ENCODE measurements at regions not wholly inside any gene's neighbourhood (a gene's known extent, or its start where the extent isn't known, plus 50 kb on each side); places are given as distances from the start of the nearest gene placed in this dataset.

- DNase-seq (ENCODE audit: low spot score) = peak; percentile 25
Observed at GRCh38 chr1:67614511-67614934, 70.5 kb upstream of the GADD45A start.

- DNase-seq (ENCODE audit: low spot score) = no peak
Observed at GRCh38 chr1:67615886-67616285, 69.1 kb upstream of the GADD45A start.

DNA sequence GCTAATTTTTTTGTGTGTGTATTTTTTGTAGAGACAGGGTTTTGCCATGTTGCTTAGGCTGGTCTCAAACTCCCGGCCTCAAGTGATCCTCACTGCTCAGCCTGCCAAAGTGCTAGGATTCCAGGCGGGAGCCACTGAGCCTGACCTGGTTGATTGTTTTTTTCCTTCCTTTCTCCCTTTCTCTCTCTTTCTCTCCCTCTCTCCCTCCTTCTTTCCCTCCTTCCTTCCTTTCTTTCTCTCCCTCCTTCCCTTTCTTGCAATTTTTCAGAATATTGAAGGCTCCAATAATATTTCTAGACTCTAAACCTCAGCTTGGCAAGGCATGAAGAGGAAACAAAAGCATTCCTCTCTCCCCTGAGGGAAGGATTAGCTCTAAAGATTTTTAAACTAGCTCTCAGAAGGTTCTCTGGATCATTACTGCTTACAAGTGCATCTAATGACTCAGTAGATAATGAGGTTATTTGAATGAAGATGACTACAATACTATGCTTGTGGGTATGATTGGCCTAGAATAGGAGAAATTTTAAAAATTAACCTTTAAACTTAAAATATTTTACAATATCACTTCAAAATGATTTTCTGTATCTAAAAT lies 68.5 kb upstream of the GADD45A start:
- DNase-seq (ENCODE audit: low spot score) = no peak

- peak; percentile 85 for DNase-seq (ENCODE audit: low spot score)
Observed at GRCh38 chr1:67618285-67619018, 66.5 kb upstream of the GADD45A start.

DNA sequence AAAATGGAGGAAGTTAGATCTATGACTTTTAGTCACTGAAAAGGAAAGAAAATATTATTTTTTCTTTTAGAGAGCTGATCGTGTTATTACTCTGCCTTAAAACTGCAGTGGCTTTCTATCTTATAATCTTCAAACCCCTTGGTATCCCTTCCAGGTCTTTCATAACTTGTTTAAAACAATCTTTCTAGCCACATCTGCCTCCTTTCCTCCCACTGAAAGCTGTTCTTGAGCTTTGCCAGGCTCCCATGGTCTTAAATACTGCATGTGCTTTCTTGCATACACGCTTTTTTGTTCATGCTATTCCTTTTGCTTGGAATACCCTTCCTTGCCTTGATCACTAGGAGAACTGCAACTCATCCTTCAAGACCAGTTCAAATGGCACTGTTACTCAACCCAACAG lies 65.9 kb upstream of the GADD45A start:
- no peak for DNase-seq (ENCODE audit: low spot score)

DNA sequence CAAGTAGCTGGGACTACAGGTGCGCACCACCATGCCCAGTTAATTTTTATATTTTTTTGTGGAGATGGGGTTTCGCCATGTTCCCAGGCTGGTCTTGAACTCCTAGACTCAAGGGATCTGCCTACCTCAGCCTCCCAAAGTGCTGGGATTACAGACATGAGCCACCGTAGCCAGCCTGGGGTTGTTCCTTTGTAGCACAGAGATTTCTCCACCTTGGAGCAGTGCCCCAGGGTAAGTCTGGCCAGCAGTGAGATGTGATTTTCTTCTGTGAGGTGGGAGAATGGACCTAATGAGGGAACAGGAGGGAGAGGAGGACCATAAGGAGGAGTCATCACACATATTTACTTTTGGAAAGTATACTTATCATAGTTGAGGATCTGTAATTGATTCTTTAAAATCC lies 61.1 kb upstream of the GADD45A start:
- DNase-seq (ENCODE audit: low spot score) = no peak

DNA sequence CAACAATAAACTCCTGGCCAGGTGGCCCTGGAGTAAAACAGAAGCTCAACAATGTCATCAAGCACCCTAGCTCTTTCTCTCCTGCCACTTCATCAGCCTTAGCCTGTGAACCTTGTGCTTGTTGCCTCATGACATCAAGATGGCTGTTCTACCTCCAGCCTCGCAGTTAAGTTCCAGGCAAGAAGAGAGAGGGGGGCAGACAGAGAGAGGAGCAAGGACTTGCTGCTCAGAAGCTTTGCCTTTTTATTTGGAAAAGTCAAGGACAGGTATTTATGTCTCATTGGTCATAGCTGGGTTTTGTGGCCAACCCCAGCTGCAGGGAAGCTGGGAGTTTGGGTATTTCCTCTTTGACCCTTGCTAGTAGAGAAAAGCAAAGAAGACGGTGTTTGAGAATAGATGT lies 60.3 kb upstream of the GADD45A start:
- DNase-seq (ENCODE audit: low spot score) = no peak

DNA sequence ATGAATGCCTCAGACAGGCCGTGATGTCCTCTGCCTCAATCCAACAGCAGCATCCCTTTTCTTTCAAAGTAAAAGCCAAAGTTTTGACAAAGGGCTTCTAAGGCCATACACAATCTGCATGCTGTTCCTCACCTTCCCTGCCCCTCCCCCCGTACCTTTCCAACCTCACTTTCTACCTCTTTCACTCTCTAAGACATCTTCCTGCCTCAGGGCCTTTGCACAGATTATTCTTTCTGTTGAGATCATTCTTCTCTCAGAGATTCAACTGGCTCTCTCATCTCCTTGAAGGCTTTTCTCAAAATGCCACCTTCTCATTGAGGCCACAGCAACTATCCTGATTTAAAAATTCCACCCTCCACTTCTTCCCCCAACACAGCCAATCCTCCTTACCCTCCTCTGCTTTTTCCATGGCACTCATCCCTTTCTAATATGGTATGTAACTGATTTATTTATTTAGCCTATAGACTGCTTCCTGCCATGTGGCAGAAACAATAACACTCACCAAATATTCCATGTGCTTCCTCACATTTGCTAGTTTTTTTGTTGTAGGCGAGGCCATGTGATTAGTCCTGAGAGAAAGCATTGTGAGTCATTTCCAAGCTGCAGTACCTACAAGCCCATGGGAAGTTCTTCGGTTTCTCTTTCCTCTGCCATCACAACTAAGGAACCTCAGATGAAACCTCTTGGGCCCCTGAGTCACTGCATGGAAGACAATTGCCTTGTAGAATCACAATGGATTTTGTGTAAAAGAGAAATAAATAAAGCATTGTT lies 58.7 kb upstream of the GADD45A start:
- DNase-seq (ENCODE audit: low spot score) = peak; percentile 85

DNA sequence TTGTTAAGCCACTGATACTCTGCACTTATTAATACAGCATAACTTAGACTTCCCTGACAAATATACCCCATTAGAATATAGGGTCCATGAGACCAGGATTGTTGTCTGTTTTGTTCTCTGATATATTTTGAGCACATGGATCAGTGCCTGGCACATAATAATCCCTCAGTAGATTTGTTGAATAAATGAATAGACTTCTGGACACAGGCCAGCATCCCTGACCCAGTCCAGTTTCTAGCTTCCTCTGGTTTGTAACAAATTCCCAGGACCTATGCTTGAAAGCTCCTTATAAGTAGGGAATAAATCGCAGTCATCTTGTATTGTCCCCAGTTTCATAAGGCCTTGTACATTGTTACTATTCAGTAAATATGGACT lies 58.2 kb upstream of the GADD45A start:
- no peak for DNase-seq (ENCODE audit: low spot score)

DNA sequence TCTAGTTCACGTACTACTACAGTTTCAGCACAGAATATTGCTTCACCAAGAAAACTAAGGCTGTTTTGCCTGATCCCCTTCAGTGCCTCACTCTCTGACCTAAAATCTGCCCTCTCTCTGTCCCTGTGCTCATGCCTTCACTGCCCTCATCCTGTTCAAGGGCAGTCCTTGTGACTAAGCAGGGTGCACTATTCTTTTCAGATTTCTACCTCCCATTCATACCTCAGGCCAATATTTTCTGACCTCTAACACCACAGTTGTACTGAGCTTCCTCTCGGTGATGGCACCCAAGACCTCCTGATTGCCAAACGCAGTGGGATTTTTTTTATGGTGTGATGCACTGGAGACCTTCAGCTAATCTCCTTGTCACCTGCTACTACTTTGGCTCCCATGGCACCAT lies 57.7 kb upstream of the GADD45A start:
- DNase-seq (ENCODE audit: low spot score) = no peak

- DNase-seq (ENCODE audit: low spot score) = no peak
Observed at GRCh38 chr1:67627906-67628305, 57.1 kb upstream of the GADD45A start.

GRCh38 chr1:67629370-67630075 lies 55.5 kb upstream of the GADD45A start:
- DNase-seq (ENCODE audit: low spot score) = no peak

- no peak for DNase-seq (ENCODE audit: low spot score)
Observed at GRCh38 chr1:67630438-67631045, 54.5 kb upstream of the GADD45A start.

DNA sequence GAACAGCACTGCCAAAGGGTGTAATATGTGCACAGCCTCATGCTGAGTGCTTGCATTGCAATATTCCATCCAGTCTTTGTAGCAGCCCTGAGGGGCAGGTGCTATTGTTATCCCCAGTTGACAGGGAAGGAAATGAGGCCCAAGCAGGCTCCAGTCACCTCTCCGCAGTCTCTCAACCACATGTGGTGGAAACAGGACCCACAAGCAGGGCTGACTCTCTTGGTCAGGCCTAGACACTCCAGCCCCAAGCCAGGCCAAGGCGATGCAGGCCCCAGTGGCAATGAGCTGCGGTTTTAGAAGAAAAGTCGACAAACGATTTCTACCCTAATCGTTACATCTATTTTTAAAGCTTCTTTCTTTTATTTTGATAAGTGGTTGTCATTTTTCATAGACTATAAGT lies 52.6 kb upstream of the GADD45A start:
- DNase-seq (ENCODE audit: low spot score) = no peak

DNA sequence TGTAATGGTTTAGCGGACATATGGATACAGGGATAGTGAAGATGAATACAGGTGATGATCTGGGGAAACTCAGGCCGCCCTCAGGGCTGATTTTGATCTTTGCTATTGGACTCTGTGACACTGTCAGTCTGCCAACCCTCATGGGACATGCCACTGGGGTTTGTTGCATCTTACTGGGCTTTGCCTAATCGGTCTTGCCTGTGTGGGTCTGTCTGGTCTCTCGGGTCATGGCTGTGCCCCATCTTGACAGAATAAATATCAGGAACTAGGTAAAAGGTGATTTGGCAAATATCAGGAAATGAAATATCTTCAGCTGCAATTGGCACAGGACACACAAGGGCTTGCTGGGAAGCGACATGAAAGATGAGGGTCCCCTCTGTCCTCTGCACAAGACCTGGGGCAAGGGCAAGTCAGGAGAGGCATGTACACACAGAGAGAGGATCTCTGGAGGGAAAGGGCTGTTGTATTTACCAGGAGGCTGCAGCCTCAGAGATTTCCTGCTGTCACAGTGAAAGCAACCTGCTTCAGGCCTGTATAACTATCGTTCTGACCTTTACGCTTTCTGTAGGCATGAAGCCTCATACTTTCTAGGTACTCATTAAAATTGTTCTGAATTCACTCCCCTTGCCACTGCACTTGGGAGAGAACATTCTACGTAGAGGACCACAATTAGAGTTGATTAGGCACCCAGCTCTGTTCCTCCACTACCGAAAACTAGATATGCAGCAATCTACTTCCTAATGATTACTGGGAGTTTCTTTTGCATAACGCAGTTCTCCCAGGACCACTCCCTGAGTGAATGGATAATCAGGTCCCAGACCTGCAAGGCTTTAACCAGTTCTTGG lies 52.0 kb upstream of the GADD45A start:
- no peak for DNase-seq (ENCODE audit: low spot score)

DNA sequence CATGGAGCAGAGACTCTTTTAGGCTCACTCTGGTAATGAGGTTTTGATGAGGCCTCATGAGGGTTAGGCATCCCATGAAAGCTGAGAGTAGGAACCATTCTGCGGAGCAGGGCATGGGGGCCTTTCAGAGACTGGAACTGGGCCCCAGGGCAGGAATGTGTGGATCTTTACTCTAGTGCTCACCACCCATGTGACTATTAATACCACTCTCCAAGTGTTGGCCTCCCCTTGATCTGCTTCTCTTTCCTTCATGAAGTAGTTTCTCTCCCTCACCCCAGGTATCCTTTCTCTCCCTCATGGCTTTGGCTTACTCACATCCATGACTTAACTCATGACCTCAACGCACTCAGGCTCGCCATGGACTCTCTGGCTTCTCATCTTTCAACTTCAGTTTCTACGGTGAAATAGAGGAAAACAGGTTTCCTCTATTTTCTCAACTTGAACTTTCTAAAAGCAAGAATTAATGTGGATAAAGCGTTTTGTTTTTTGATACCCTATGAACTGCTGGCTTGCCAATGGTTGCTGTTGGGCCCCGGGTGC lies 50.5 kb upstream of the GADD45A start:
- DNase-seq (ENCODE audit: low spot score) = no peak

DNA sequence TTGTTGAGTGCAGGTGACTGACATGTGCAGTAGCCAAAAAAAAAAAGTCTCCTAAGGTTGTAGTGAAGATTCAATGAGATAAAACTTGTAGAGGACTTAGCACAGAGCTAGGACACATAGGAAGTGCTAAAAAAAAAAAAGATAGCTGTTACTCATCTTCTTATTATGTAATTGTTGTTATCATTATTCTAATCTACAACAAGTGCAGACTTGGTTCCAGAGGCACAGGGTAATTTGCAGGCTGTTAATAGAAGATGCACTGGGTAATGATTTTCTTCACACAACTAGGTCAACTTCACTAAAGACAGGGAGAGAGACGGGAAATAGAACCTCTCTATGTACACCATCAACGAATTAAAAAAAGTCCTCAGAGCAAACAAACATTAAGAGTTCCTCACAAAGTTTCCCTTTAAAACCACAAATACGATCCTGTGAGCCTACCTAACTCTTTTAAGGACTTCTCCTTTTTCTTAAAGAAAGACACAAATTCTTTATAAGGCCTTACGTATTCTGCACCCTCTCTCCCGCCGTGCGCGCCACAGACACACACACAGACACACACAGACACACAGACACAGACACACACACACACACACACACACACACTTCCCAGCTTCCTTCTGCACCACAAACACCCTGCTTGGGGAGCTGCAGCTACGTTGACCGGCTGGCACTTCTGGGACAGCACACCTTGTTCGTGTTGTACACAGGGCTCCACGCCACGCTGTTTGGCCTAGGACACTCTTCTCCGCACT lies 49.8 kb upstream of the GADD45A start:
- DNase-seq (ENCODE audit: low spot score) = no peak

All from H4 (cell line).